Umbilical cord (tissue), 1 donor: ENCODE measurements at regions not wholly inside any gene's neighbourhood (a gene's known extent, or its start where the extent isn't known, plus 50 kb on each side); places are given as distances from the start of the nearest gene placed in this dataset.

ENCODE experiments used
- DNase-seq: peaks from one replicate; pipeline ENCODE4 v3.0.0-alpha.2; 2015; ENCODE audit warnings: low spot score

DNA sequence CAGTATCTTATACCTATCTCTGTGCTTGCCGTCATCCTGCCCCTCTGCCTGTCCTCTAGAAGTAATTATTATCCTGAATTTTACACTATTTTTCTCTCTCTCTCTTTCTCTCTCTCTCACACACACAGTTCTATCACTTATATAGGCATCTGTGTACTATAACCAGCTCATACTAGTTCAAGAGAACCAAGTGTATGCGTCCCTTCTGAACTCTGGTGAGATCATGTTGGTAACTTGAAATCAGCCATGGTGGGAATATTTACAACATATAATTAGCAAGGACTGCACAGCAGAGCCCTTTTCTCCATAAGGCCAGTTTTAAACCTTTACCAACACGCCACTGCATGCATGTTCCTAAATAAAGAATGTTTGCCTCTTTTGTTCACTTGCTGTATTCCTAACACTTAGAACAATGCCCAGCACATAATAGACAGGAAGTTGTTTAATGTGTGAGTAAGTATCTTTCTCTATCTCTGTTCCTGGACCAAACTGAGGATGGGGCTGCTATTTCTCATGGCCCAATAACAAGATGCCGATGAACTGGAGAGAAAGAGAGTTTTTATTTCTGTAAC is 51.1 kb upstream of the IL21 start:
- no peak for DNase-seq

DNA sequence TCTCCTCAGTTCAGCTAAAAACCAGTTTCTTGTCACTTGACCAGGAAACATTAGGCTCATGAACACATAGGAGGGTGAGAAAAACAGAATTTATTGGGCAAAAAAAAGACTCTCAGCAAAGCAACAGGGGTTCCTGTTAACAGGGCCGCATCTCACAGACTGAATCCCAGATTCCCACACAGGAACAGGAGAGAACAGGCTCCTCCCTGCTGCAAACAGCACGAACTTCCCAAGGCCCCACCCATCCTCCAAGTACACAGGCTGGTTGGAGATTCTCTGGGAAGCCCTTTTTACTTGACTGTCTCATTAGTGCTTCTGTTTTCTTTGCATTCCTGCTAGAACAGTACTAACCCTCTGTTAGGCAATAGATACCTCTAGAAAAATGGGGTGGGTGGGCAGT is 52.4 kb upstream of the IL21 start:
- peak; percentile 42 for DNase-seq

DNA sequence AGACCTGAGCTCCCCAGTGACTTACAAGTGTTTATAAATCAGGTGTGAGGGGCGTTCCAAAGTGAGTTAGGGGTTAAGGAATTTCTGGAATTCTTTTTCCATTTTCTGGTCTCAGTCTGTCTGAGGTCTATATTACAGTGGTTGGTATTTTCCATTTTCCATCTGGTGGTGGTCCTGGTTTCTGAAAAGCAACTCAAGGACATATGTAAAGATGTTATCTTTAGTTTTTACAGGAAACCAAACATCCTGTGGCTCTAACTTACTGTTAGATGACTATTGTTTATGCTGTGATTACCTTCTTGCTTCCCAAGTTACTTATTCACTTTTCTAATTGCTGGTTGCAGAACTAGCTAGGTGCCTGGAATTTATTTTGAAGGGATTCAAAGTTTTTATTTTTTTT is 53.5 kb upstream of the IL21 start:
- DNase-seq = no peak

DNA sequence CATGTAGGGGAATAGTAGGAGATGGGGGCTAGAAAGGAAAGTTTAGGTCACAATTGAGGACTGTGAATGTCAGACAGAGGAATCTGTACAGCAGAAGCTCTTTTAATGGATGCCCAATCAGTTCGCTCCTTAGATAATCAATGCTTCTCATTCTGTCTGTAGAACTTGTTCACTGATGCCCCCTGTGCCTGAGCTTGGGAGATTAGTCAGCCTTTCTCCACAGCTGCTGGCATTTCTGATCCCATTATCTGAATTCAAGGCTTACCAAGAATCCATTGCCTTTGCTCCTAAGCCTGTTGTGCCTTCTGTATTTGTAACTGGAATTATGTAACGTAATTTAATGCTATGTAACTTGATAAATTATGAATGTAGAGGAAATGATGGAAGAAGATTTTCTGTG is 53.2 kb upstream of the BBS12 start:
- no peak for DNase-seq

DNA sequence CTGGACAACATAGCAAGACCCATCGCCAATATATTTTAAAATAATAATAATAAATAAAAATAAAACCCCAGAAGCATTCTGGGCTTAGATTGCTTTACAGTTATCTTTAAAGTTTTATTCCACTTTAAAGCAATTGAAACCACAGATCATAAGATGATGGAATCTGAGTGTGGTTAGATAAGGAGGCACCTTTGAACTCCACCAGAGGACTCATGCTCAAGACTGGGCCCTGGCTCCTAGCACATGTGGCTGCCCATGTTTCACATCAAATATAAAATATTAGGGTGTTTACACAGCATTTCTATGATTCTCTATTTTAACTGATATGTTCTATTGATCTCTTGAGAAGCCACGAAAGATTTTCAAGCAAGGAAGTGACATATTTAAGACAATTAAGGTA is 52.6 kb upstream of the BBS12 start:
- DNase-seq = no peak

DNA sequence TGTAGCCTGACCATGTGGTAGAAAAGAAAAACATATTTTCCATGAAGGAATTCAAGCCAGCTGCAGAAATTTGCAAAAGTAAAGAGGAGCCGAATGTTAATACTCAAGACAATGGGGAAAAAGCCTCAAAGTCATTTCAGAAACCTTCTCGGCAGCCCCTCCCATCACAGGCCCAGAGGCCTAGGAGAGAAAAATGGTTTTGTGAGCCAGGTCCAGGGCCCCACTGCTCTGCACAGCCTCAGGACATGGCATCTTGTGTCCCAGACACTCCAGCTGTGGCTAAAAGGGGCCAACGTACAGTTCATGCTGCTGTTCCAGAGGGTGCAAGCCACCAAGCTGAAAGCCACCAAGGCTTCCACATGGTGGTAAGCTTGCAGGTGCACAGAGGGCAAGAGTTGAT is 50.9 kb upstream of the BBS12 start:
- DNase-seq = no peak
